ENCODE measurements at regions not wholly inside any gene's neighbourhood (a gene's known extent, or its start where the extent isn't known, plus 50 kb on each side); places are given as distances from the start of the nearest gene placed in this dataset.

- TF ChIP-seq REST (IDR thresholded peaks at IDR 0.05; ENCODE audit: low read depth, low read length) (no peak), MAX (IDR thresholded peaks at IDR 0.05; ENCODE audit: low read depth) (no peak)
These were observed 68.0 kb upstream of the ZNF236 start (continued) for GRCh38 chr18:76754351-76754750.

GRCh38 chr18:76752400-76752799 lies 70.0 kb upstream of the ZNF236 start:
- 34% methylated on average over 4 of the region's 4 CpGs for WGBS (ENCODE audit: low lambda C conversion rate)

More at GRCh38 chr18:76752400-76752799, 70.0 kb upstream of the ZNF236 start:
- Histone ChIP-seq H3K9me3 (peaks cover 19% of the 10 kb centered on the region), H3K79me2 (ENCODE audit: insufficient read depth) (no peaks in the 10 kb centered on the region), H3K9me2 (no peaks in the 10 kb centered on the region), H2AFZ (ENCODE audit: low read depth) (no peak overlapping the region), H3K36me3 (replicated peaks in 1 of 2; ENCODE audit: control insufficient read depth in 1 of 2, insufficient read depth in 2 of 2, low read length in 1 of 2) (no peaks in the 10 kb centered on the region), H3K4me3 (ENCODE audit: low read depth in 2 of 2, low read length in 1 of 2) (no peak overlapping the region), H3K27me3 (ENCODE audit: insufficient read depth) (no peaks in the 10 kb centered on the region), H3K4me1 (ENCODE audit: control insufficient read depth in 1 of 2, insufficient read depth in 2 of 2, low read depth in 1 of 2, low read length in 1 of 2) (no peaks in the 10 kb centered on the region), H3K27ac (ENCODE audit: low read depth in 2 of 2, low read length in 1 of 2) (no peak overlapping the region), H3K4me2 (no peak overlapping the region), H3F3A (replicated peaks; ENCODE audit: insufficient read depth) (no peaks in the 10 kb centered on the region), H3K9ac (no peak overlapping the region), H4K20me1 (ENCODE audit: insufficient read depth) (no peaks in the 10 kb centered on the region)
- ChIA-PET CTCF (no interaction called here), POLR2A (no interaction called here)
- TF ChIP-seq RFX5 (IDR thresholded peaks at IDR 0.05; ENCODE audit: low read length) (no peak), FOXJ3 (CRISPR knock-in tag; IDR thresholded peaks at IDR 0.05) (no peak), GATA2 (CRISPR knock-in tag; IDR thresholded peaks at IDR 0.05) (no peak), FOXM1 (IDR thresholded peaks at IDR 0.05; ENCODE audit: low read depth) (no peak), TEAD4 (IDR thresholded peaks at IDR 0.05; ENCODE audit: borderline replicate concordance, insufficient read depth) (no peak), NFIC (IDR thresholded peaks at IDR 0.05; ENCODE audit: borderline replicate concordance) (no peak), MAX (IDR thresholded peaks at IDR 0.05; ENCODE audit: low read depth) (no peak), ZBTB33 (IDR thresholded peaks at IDR 0.05; ENCODE audit: borderline replicate concordance, low read depth) (no peak), TAF1 (IDR thresholded peaks at IDR 0.05; ENCODE audit: borderline replicate concordance, low read depth, low read length) (no peak), YY1 (IDR thresholded peaks at IDR 0.05; ENCODE audit: low read depth) (no peak), GABPA (IDR thresholded peaks at IDR 0.05; ENCODE audit: low read depth) (no peak), MXI1 (IDR thresholded peaks at IDR 0.05; ENCODE audit: low read depth, low read length) (no peak), CHD2 (IDR thresholded peaks at IDR 0.05; ENCODE audit: low read length, partially characterized antibody) (no peak), RAD21 (IDR thresholded peaks at IDR 0.05; ENCODE audit: low read length) (no peak), EP300 (IDR thresholded peaks at IDR 0.05; ENCODE audit: borderline replicate concordance in 1 of 2, low read depth in 1 of 2, low read length in 1 of 2) (no peak), ELF1 (IDR thresholded peaks at IDR 0.05) (no peak), MEF2A (IDR thresholded peaks at IDR 0.05; ENCODE audit: borderline replicate concordance, low read depth) (no peak)
- no peak for DNase-seq

Measured in SK-N-SH (cell line).